ENCODE measurements at regions not wholly inside any gene's neighbourhood (a gene's known extent, or its start where the extent isn't known, plus 50 kb on each side); places are given as distances from the start of the nearest gene placed in this dataset.

DNA sequence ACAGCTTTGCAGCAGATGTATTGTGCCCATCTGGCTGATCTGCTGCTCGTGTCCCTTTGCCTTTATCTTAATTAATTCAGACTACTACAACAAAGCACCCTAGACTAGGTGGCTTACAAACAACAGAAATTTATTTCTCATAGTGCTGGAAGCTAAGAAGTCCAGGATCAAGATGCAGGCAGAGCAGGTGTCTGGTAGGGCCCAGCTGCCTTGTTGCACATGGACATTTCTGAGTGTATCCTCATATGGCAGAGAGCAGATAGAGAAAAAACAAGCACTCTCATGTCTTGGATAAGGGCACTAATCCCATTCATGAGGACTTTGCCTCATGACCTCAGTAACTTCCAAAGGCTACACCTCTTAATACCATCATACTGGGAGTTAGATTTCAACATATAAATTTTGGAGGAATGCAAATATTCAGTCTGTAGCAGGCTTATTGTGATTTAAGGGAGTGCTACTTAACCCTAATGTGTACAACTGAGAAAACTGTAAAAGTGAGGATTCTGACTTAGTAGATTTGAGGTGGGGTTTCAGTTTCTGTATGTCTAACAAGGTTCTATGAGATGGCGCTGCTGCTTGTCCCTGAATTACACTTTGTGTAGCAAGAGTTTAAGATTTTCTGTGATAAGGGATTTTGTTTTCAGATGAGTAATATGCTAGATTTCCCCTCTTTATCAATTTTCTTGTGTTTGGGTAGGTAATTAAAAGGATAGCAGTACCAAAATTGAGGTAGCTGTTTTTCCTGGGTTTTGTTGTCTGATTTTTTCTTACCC is 473.2 kb upstream of the TECRL start:
- H4K91ac ChIP-seq (ENCODE audit: insufficient read depth, low read depth, low read length), result no peak overlapping the region
- no peak overlapping the region for H3K27ac ChIP-seq (ENCODE audit: insufficient read depth, low read length)
- no peaks in the 10 kb centered on the region for H3K36me3 ChIP-seq (ENCODE audit: control insufficient read depth, insufficient read depth, low read length)
- no peaks in the 10 kb centered on the region for H3K9me1 ChIP-seq (ENCODE audit: insufficient read depth, low read length)
- H2AK5ac ChIP-seq (ENCODE audit: low read depth, low read length), result no peak overlapping the region
- DNase-seq, result no peak
- peaks cover 5% of the 10 kb centered on the region for H3K9me3 ChIP-seq (ENCODE audit: control insufficient read depth, insufficient read depth, low read length)
- H3K9ac ChIP-seq (ENCODE audit: low read depth, low read length), result no peak overlapping the region
- H3K79me1 ChIP-seq (ENCODE audit: low read depth in 1 of 2, low read length in 2 of 2), result no peaks in the 10 kb centered on the region
- in situ Hi-C loops (cut with MboI; ENCODE audit: low sequenced_read_pairs) (no loop called here), dilution Hi-C loops (cut with HindIII; ENCODE audit: low sequenced_read_pairs, unreplicated experiment) (no loop called here), intact Hi-C loops (cut with micrococcal nuclease) (no loop called here)
- H2BK5ac ChIP-seq (ENCODE audit: low read depth, low read length, poor library complexity, severe bottlenecking), result no peak overlapping the region
- 0% methylated on average over 1 of the region's 2 CpGs; no CpG with 5 or more reads in 1 of the 2 experiments for WGBS, 2 experiments (ENCODE audit: extremely low coverage in 2 of 2, insufficient read length in 1 of 2)
- H3K4me3 ChIP-seq (ENCODE audit: insufficient read depth, low read depth, low read length), result no peak overlapping the region
- H3K56ac ChIP-seq (ENCODE audit: extremely low read depth, insufficient read depth, low read length), result no peak overlapping the region
- H2BK20ac ChIP-seq (ENCODE audit: low read depth, low read length), result no peak overlapping the region
- CTCF ChIA-PET, result no interaction called here
- POLR2A ChIA-PET (ENCODE audit: unreplicated experiment), result no interaction called here
- H2BK120ac ChIP-seq (ENCODE audit: low read depth, low read length), result no peak overlapping the region
- no TSS peak for BruUV-seq (replicated peaks)
- no peak overlapping the region for H3K14ac ChIP-seq (replicated peaks; ENCODE audit: low read depth, low read length)
- no peak for TF ChIP-seq MAFK (IDR thresholded peaks at IDR 0.05; ENCODE audit: low read depth, low read length)
- no peak for TF ChIP-seq NFE2L2 (IDR thresholded peaks at IDR 0.05; ENCODE audit: low read depth, low read length)
- no peak for TF ChIP-seq MAZ (IDR thresholded peaks at IDR 0.05; ENCODE audit: borderline replicate concordance, low read depth, low read length)
- no peak for TF ChIP-seq SMC3 (IDR thresholded peaks at IDR 0.05; ENCODE audit: low read depth, low read length)
- no peak for TF ChIP-seq CHD1 (IDR thresholded peaks at IDR 0.05; ENCODE audit: low read depth, low read length)
- TF ChIP-seq CEBPB (IDR thresholded peaks at IDR 0.05; ENCODE audit: low read depth, low read length), result no peak
- no peak for TF ChIP-seq RCOR1 (IDR thresholded peaks at IDR 0.05; ENCODE audit: insufficient replicate concordance, low read length)
- no peak overlapping the region for H3K4me2 ChIP-seq (ENCODE audit: low read depth, low read length)
- no peak overlapping the region for H3K23ac ChIP-seq (ENCODE audit: low read depth, low read length)
- H4K8ac ChIP-seq (ENCODE audit: low read depth in 2 of 2, low read length in 2 of 2), result no peak overlapping the region
- no peaks in the 10 kb centered on the region for H3K27me3 ChIP-seq (ENCODE audit: control insufficient read depth, insufficient read depth, low read length)
- H2AFZ ChIP-seq (replicated peaks; ENCODE audit: low read length, poor library complexity), result no peak overlapping the region
- no peak for ATAC-seq (ENCODE audit: low read depth)
- H4K5ac ChIP-seq (ENCODE audit: low read depth, low read length), result no peak overlapping the region
- H3K18ac ChIP-seq (ENCODE audit: low read depth, low read length), result no peak overlapping the region
- no peak overlapping the region for H2BK15ac ChIP-seq (ENCODE audit: low read depth, low read length)
- no peak overlapping the region for H2AK9ac ChIP-seq (replicated peaks; ENCODE audit: low read depth, low read length, poor library complexity)
- H3K4me1 ChIP-seq (ENCODE audit: control insufficient read depth, insufficient read depth, low read length), result no peaks in the 10 kb centered on the region
- no peaks in the 10 kb centered on the region for H4K20me1 ChIP-seq (ENCODE audit: insufficient read depth, low read length)
- H3K4ac ChIP-seq (ENCODE audit: low read depth, low read length), result no peak overlapping the region

Measured in IMR-90 (cell line).